ENCODE measurements at regions not wholly inside any gene's neighbourhood (a gene's known extent, or its start where the extent isn't known, plus 50 kb on each side); places are given as distances from the start of the nearest gene placed in this dataset.

GRCh38 chr12:114253976-114254778 lies 151.8 kb downstream of the TBX5 start:
- no peak for DNase-seq

DNA sequence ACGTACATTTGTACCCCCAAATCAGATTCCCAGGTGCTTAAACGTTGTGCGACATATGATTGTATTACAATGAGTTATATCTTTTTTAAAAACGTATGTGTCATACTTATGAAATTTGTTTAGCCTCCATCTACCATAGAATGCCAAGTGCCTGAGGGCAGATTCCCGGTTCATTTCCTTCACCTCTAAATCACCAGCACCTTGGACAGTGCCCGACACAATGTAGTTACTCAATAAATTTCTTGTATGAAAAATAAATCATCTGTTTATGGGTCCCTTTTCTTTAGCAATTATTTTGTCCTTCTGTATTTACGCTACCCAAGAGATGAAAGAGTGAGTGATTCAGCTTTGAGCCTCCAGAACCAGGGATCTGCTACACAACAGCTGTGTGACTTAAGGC lies 157.4 kb downstream of the TBX5 start:
- DNase-seq = no peak

DNA sequence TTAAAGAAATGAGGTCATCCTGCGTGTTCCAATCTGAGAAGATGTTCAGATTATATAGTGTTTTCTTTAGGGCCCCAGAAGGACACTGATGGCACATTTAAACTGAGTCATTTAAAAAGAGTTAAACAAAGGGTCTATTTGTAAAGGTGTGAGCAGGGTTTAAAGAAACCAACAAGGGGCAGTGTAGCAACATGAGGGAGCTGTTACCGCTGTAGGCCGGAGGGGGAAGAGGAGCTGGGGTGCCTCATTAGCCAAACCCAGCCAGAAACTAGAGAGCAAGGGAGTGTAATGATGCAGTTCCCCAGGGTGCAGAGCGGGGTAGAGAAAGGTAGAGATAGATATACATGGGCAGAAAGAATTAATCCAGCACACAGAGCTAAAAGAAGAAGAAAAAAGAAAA lies 160.4 kb downstream of the TBX5 start:
- DNase-seq = no peak

GRCh38 chr12:114241973-114242434 lies 163.9 kb downstream of the TBX5 start:
- DNase-seq = no peak

DNA sequence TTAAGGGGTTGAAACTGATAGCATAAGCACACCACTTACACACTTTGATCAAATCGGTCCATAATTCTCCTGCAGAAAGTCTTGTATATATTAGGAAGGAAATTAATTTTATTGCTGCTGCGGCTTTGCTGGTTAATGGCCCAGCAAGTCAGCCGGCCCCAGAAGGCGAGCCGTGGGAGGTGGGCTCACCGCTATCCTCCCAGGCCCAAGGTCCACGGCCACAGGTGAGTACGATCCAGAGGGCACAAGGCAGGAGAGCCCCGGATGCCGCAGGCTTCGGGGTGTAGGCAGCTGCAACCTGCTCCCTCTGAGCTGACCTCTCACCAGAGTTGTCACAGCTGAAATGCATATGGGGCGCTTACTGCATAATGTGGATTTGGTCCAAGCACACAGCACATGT lies 165.7 kb downstream of the TBX5 start:
- DNase-seq = no peak

- DNase-seq = peak; percentile 5
Measured at GRCh38 chr12:114238808-114239207, 167.1 kb downstream of the TBX5 start.

- no peak for DNase-seq
Measured at GRCh38 chr12:114237230-114237629, 168.7 kb downstream of the TBX5 start.

- no peak for DNase-seq
Measured at GRCh38 chr12:114232187-114232586, 173.8 kb downstream of the TBX5 start.

- no peak for DNase-seq
Measured at GRCh38 chr12:114229150-114229549, 176.8 kb downstream of the TBX5 start.

GRCh38 chr12:114226241-114226928 lies 179.6 kb downstream of the TBX5 start:
- DNase-seq = no peak

DNA sequence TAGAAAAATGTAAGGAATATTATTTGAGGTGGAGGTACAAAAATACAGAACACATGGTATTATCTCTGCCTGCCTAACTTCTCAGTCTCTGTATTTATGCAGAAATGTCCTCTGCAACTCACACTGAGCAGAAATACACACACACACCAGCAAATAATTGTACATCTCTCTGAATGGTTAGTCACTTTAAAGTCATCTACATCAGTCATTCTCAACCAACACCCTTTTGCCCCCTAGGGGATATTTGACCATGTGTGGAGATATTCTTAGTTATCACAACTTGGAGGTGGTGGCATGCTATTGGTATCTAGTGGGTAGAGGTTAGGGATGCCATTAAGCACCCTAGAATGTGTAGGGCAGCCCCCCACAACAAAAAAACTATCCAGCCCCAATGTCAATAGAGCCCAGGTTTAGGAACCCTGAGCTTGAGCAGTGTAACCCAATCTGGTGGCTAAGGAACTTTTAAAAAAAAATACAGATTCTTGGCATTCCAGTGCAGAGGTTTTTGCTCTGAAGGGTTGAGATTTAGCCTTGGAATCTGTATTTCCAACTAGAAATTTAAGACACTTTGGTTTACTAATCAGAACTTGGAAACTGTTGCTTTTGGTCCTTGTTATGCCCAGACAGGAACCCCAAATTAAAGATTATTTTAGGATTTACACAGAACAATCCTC lies 183.8 kb downstream of the TBX5 start:
- no peak for DNase-seq

DNA sequence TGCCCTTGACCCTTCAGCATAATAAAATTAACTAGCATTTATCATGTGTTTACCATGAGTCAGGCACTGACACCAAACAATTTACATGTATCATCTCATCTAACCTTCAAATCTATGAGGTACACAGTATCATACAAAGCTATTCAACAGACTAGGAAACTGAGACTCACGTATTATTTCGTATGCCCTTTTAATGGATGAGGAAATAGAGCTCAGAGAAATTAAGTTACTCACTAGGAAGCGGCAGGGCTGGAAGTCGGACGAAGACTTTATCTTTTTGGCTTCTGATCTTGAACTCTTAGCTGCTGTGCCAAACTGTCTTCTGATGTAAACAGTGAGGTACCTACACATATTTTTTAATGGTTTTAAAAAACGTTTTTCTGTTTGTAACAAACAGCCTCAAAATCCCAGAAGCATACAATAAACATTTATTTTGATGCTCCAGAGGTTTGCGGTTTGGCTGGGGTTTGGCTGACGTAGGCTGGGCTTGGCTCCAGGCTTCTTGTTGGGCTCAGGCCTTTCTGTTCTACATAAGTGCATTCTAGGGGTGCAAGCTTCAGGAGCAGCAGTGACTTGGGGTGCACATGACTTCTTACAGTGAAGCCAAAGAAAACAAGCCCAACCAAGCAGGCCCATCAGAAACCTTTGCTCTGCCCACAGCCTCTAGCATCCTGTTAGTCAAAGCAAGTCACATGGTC lies 184.7 kb downstream of the TBX5 start:
- DNase-seq = no peak

DNA sequence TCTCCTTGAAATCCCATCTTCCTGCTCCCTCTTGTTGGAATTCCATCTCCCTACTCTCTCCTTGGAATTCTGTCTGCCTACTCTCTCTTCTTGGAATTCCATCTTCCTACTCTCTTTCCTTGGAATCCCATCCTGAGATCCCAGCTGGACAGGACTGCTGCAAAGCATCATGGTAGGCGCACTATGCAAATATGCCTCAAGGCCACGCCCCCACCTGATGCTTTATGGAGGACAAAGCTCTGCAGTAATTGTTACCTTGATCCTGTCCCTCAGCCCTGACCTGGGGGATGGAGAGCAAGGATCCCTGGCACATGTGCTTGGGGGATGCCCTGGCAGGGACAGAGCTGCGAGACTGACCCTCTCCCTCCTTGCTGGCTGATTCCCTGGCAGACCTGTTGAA lies 185.6 kb downstream of the TBX5 start:
- no peak for DNase-seq

GRCh38 chr12:114218136-114218535 lies 187.8 kb downstream of the TBX5 start:
- DNase-seq = no peak

DNA sequence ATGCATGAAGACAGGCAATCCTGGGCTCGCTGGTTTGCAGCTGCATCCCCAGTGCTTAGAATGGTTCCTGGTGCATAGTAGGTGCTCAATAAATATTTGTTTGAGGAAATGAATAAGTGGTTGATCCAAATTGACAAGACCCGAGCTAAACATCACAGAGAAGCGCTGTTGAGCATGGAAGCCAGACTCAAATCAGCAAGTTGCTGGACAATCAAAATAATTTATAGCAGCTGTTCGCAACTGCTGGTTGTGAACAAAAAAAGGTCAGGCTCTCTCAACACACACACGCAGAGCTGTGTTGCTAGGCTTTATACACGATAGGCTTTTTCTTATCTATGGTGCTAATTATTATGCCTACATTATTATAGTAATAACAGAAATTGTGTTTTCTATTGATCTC lies 190.2 kb downstream of the TBX5 start:
- DNase-seq = no peak

DNA sequence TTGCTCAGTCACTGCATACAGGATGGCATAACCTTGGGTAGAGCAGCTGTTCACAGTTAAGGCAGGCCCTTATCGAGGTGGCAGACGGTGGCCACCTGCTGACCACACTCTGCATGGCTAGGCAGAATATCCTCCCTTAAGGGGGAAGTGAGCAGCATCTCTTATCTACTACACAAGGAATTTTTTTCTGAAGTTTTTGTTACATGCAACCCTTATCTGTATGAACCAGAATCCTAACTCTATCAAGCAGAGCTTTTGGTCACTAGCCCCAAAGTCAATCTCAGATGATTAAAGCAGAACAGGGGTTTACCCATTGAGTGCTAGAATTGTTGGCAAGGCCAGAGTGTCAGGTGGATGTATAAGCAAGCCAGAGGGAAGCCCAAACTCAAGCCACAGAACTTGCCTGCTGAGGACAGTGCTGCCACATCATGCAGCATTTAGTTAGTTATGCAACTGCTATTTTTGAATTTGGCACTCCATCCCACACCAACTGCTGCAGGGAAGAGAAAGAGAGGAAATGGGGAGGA lies 192.8 kb downstream of the TBX5 start:
- no peak for DNase-seq

DNA sequence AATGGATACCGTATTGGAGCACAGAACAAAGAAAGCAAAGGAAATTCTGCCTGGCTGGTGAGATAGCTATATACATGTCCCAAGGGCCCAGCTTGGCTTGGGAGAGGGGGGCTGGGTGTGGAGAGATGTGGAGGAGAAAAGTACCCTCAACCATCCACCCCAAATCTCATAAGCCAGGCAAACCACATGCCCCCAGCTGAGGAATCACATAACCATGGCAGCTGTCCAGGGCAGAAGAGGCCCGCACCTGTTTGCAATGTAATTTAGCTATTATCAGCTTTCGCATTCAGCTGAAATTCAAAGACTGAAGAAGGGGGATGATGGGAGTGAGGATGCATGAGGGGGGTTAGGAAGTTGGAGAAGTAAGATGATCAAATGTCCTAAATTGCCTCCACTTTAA lies 196.1 kb downstream of the TBX5 start:
- no peak for DNase-seq

- DNase-seq = no peak
Measured at GRCh38 chr12:114206525-114206924, 199.4 kb downstream of the TBX5 start.

- DNase-seq = no peak
Measured at GRCh38 chr12:114201794-114202193, 204.2 kb downstream of the TBX5 start.

DNA sequence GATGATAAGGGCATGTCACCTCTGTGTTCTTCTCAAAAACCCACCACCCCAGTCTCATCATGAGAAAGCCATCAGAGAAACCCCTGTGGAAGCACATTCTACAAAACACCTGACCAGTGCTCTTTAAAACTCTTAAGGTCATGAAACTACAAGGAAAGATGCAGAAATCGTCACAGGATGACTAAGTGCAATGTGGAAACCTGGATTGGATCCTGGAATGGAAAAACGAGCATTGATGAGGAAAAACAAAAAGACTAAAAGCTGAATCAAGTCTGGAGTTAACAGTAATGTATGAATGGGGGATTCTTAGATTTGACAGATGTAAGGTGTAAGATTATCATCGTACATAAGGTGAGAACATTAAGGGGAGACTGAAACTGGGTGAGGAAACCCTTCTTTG lies 211.0 kb downstream of the TBX5 start:
- no peak for DNase-seq

- DNase-seq = no peak
Measured at GRCh38 chr12:114194066-114194465, 211.9 kb downstream of the TBX5 start.

- DNase-seq = no peak
Measured at GRCh38 chr12:114193474-114193873, 212.5 kb downstream of the TBX5 start.

DNA sequence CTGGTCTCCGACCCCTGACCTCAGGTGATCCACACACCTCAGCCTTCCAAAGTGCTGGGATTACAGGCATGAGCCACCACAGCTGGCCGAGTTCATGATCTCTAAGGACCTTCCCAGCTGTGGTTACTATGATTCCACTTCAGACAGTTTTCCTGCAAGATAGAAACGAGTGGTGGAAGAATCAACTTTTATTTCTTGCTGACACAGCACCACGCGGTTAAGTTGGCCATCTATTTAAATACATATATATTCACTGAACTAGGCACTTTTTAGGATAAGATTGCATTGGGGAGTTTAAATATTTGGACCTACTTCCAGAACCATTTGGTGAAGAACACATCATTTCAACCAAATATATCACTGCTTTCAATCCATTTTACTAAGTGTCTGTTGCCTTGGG lies 213.4 kb downstream of the TBX5 start:
- DNase-seq = no peak

All from fibroblast of skin of scalp (primary cell).